H9 (cell line): ENCODE measurements at regions not wholly inside any gene's neighbourhood (a gene's known extent, or its start where the extent isn't known, plus 50 kb on each side); places are given as distances from the start of the nearest gene placed in this dataset.
"Not testable (repeated sequence)": the region's sequence is repeated elsewhere in the genome, so short reads cannot be mapped to it uniquely, and the experiment has no call there.

Experiments
- DNase-seq: peaks from one replicate; pipeline ENCODE4 v3.0.0-alpha.2; 2017
- H2AFZ ChIP-seq: one replicate; pipeline ENCODE4 v1.6.1; 2013; ENCODE audit warnings: mild to moderate bottlenecking, low read length, control low read depth, moderate library complexity
- H2AK5ac ChIP-seq: 2 replicates; pipeline ENCODE4 v1.6.1; 2013; ENCODE audit warnings: low read length, control low read depth, mixed read lengths; ENCODE audit not compliant: insufficient read length
- H2BK120ac ChIP-seq: one replicate; pipeline ENCODE4 v1.6.1; 2013; ENCODE audit warnings: low read depth, mild to moderate bottlenecking, low read length, control low read depth, inconsistent platforms; ENCODE audit not compliant: poor library complexity, severe bottlenecking
- H2BK12ac ChIP-seq: 2 replicates; pipeline ENCODE4 v1.6.1; 2013; ENCODE audit warnings: low read length, control low read depth, mixed read lengths, low read depth; ENCODE audit not compliant: insufficient read length
- H2BK15ac ChIP-seq: 2 replicates; pipeline ENCODE4 v1.6.1; 2013; ENCODE audit warnings: low read depth, low read length, control low read depth
- H2BK20ac ChIP-seq: one replicate; pipeline ENCODE4 v1.6.1; 2013; ENCODE audit warnings: low read depth, mild to moderate bottlenecking, low read length, control low read depth, inconsistent platforms; ENCODE audit not compliant: poor library complexity, severe bottlenecking
- H2BK5ac ChIP-seq: 2 replicates; pipeline ENCODE4 v1.6.1; 2013; ENCODE audit warnings: low read length, control low read depth, mixed read lengths; ENCODE audit not compliant: insufficient read length
- H3K14ac ChIP-seq: 2 replicates; pipeline ENCODE4 v1.6.1; 2013; ENCODE audit warnings: low read length, control low read depth; ENCODE audit not compliant: insufficient read depth
- H3K18ac ChIP-seq: 2 replicates; pipeline ENCODE4 v1.6.1; 2013; ENCODE audit warnings: low read depth, mild to moderate bottlenecking, mixed read lengths, low read length, control low read depth; ENCODE audit not compliant: insufficient read length
- H3K23ac ChIP-seq: 2 replicates; pipeline ENCODE4 v1.6.1; 2013; ENCODE audit warnings: low read length, control low read depth, mixed read lengths, low read depth; ENCODE audit not compliant: insufficient read length
- H3K23me2 ChIP-seq: 2 replicates; pipeline ENCODE4 v1.6.1; 2013; ENCODE audit warnings: low read depth, mild to moderate bottlenecking, mixed read lengths, low read length, control low read depth; ENCODE audit not compliant: insufficient read length, poor library complexity, severe bottlenecking
- H3K27ac ChIP-seq: 2 replicates; pipeline ENCODE4 v1.5.1; 2013; ENCODE audit warnings: low read length, control low read depth, mixed read lengths, low read depth; ENCODE audit not compliant: insufficient read length
- H3K27me3 ChIP-seq: 2 replicates; pipeline ENCODE4 v1.6.1; 2013; ENCODE audit warnings: low read length, control low read depth, inconsistent platforms; ENCODE audit not compliant: insufficient read depth
- H3K4ac ChIP-seq: 2 replicates; pipeline ENCODE4 v1.6.1; 2013; ENCODE audit warnings: low read depth, mild to moderate bottlenecking, control low read depth, inconsistent platforms, low read length, moderate library complexity
- H3K4me1 ChIP-seq: 2 replicates; pipeline ENCODE4 v1.6.1; 2013; ENCODE audit warnings: low read length, control low read depth, inconsistent platforms; ENCODE audit not compliant: insufficient read depth
- H3K4me2 ChIP-seq: 2 replicates; pipeline ENCODE4 v1.6.1; 2013; ENCODE audit warnings: low read length, control low read depth, mixed read lengths; ENCODE audit not compliant: insufficient read length, insufficient read depth
- H3K56ac ChIP-seq: 2 replicates; pipeline ENCODE4 v1.6.1; 2013; ENCODE audit warnings: low read depth, mild to moderate bottlenecking, mixed read lengths, low read length, control low read depth; ENCODE audit not compliant: insufficient read length
- H3K79me1 ChIP-seq: 2 replicates; pipeline ENCODE4 v1.6.1; 2013; ENCODE audit warnings: low read depth, mild to moderate bottlenecking, moderate library complexity, low read length, control low read depth, inconsistent platforms; ENCODE audit not compliant: insufficient read depth, poor library complexity, severe bottlenecking
- H3K79me2 ChIP-seq: 2 replicates; pipeline ENCODE4 v1.6.1; 2013; ENCODE audit warnings: low read length, control low read depth, inconsistent platforms; ENCODE audit not compliant: insufficient read depth
- H3K9ac ChIP-seq: 2 replicates; pipeline ENCODE4 v1.6.1; 2013; ENCODE audit warnings: low read length, control low read depth, mixed read lengths; ENCODE audit not compliant: insufficient read length; ENCODE audit errors: extremely low read depth
- H3K9me3 ChIP-seq: one replicate; pipeline ENCODE4 v1.6.1; 2013; ENCODE audit warnings: low read depth, low read length, inconsistent platforms; ENCODE audit not compliant: control insufficient read depth
- H3T11ph ChIP-seq: one replicate; pipeline ENCODE4 v1.6.1; 2013; ENCODE audit warnings: mild to moderate bottlenecking, low read length, control low read depth, inconsistent platforms
- H4K20me1 ChIP-seq: one replicate; pipeline ENCODE4 v1.6.1; 2013; ENCODE audit not compliant: control insufficient read depth, insufficient read length, insufficient read depth
- H4K5ac ChIP-seq: 2 replicates; pipeline ENCODE4 v1.6.1; 2013; ENCODE audit warnings: low read depth, mild to moderate bottlenecking, mixed read lengths, low read length, control low read depth; ENCODE audit not compliant: insufficient read length
- H4K8ac ChIP-seq: replicated peaks from 2 replicates; pipeline ENCODE4 v1.6.1; 2013; ENCODE audit warnings: low read length, control low read depth, mixed read lengths, low read depth; ENCODE audit not compliant: insufficient read length
- H4K91ac ChIP-seq: 2 replicates; pipeline ENCODE4 v1.6.1; 2013; ENCODE audit warnings: low read depth, mild to moderate bottlenecking, moderate library complexity, mixed read lengths, low read length, control low read depth; ENCODE audit not compliant: insufficient read length
- H3K27ac Mint-ChIP-seq, 3 experiments: 2 replicates in 2 of 3; 3 replicates in 1 of 3; pipeline ENCODE4 v1.8.0; 2020 to 2021; ENCODE audit warnings: mixed read lengths in 3 of 3, mild to moderate bottlenecking in 1 of 3, moderate library complexity in 1 of 3
- H3K27me3 Mint-ChIP-seq: 2 replicates; pipeline ENCODE4 v1.8.0; 2021; ENCODE audit warnings: low read depth, mild to moderate bottlenecking, moderate library complexity, mixed read lengths
- H3K36me3 Mint-ChIP-seq, 3 experiments: 2 replicates in 2 of 3; 3 replicates in 1 of 3; pipeline ENCODE4 v1.8.0; 2020 to 2021; ENCODE audit warnings: low read depth in 3 of 3, mixed read lengths in 3 of 3; ENCODE audit not compliant: insufficient read depth in 1 of 3
- H3K4me1 Mint-ChIP-seq, 2 experiments: 2 replicates each; pipeline ENCODE4 v1.8.0; 2020; ENCODE audit warnings: mixed read lengths in 2 of 2
- H3K4me3 Mint-ChIP-seq, 2 experiments: 2 replicates in 1 of 2; 3 replicates in 1 of 2; pipeline ENCODE4 v1.8.0; 2020 to 2021; ENCODE audit warnings: mild to moderate bottlenecking in 2 of 2, mixed read lengths in 2 of 2, moderate library complexity in 1 of 2
- H3K9me3 Mint-ChIP-seq, 2 experiments: 2 replicates in 1 of 2; 3 replicates in 1 of 2; pipeline ENCODE4 v1.8.0; 2020; ENCODE audit warnings: mild to moderate bottlenecking in 2 of 2, mixed read lengths in 2 of 2, moderate library complexity in 1 of 2
- WGBS: extraction: QIAGEN DNeasy Blood & Tissue Kit; methylation state at CpG from one replicate; pipeline ENCODE4 v1.1.7; 2013; ENCODE audit warnings: missing lambda C conversion rate, low lambda C conversion rate, mixed read lengths; ENCODE audit not compliant: insufficient read length; ENCODE audit errors: extremely low coverage; 5-methylcytosine and 5-hydroxymethylcytosine counted together
- TF ChIP-seq, protein P1 (sequence below): fragments of 200-600 bp; sonication (generic); conservative IDR thresholded peaks from 3 replicates; pipeline ENCODE4 v1.8.0; 2021; ENCODE audit warnings: antibody characterized with exemption, mild to moderate bottlenecking

DNA sequence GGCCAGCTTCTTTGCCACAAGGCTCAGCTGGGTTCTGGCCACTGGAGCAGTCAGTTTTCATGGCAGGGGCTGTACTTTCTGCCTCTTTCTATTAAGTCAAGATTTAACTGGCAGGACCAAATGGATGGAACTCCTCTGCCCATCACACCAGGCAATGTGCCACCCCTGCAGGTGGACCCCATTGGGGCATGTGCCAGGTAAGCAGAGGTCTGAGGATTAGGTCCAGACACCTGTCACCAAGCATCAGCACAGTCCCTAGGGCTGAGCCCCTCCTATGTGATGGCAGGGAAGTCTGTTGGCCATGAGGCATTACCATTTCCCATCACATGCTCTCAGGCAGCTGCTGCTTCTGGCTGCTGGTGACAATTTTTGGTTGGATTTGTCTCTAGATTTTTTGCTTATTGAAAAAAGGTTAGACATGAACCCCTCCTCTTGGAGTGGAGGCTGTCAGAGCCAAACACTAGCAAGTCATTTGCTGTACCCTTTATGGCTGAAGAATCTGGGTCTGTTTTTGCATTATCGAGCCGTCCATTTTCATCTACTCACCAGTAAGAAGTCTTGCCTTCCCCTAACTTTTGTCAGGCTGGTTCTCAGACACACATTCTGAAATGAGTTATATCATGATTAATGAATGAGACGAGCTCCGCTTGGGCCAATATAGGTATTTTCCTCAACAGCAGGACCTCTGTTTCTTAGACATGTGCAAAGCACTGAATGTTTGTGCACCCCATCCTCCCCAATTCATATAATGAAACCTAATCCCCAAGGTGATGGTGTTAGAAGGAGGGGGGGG lies 328.0 kb downstream of the TSN start:
- Histone ChIP-seq H3K4me2 (no peak overlapping the region), H3K27ac (no peak overlapping the region), H3K27me3 (no peaks in the 10 kb centered on the region), H2BK120ac (no peak overlapping the region), H2BK12ac (no peak overlapping the region), H4K5ac (no peak overlapping the region), H2BK20ac (no peak overlapping the region), H2BK5ac (no peak overlapping the region), H4K8ac (no peak overlapping the region), H2AFZ (no peak overlapping the region), H3K9me3 (no peaks in the 10 kb centered on the region), H2AK5ac (no peak overlapping the region), H3K14ac (no peak overlapping the region), H3K79me1 (no peaks in the 10 kb centered on the region), H3K23me2 (no peaks in the 10 kb centered on the region), H3K23ac (no peak overlapping the region), H3K56ac (no peak overlapping the region), H4K20me1 (no peaks in the 10 kb centered on the region), H3K18ac (no peak overlapping the region), H3K4me1 (peaks cover 2% of the 10 kb centered on the region; the same call in 1 of the 2 replicates), H4K91ac (no peak overlapping the region), H2BK15ac (no peak overlapping the region), H3K4ac (no peak overlapping the region), H3K9ac (no peak overlapping the region), H3K79me2 (no peaks in the 10 kb centered on the region), H3T11ph (no peak overlapping the region)
- H3K27ac Mint-ChIP-seq, result no peak overlapping the region
- H3K36me3 Mint-ChIP-seq, result no peaks in the 10 kb centered on the region
- no peaks in the 10 kb centered on the region; the same call in 1 of the 2 replicates for H3K27me3 Mint-ChIP-seq
- TF ChIP-seq, protein P1, sequence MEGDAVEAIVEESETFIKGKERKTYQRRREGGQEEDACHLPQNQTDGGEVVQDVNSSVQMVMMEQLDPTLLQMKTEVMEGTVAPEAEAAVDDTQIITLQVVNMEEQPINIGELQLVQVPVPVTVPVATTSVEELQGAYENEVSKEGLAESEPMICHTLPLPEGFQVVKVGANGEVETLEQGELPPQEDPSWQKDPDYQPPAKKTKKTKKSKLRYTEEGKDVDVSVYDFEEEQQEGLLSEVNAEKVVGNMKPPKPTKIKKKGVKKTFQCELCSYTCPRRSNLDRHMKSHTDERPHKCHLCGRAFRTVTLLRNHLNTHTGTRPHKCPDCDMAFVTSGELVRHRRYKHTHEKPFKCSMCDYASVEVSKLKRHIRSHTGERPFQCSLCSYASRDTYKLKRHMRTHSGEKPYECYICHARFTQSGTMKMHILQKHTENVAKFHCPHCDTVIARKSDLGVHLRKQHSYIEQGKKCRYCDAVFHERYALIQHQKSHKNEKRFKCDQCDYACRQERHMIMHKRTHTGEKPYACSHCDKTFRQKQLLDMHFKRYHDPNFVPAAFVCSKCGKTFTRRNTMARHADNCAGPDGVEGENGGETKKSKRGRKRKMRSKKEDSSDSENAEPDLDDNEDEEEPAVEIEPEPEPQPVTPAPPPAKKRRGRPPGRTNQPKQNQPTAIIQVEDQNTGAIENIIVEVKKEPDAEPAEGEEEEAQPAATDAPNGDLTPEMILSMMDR, result no peak
- no peak for DNase-seq
- H3K4me3 Mint-ChIP-seq, result no peak overlapping the region
- WGBS, result no CpG with 5 or more reads among the region's 4 CpGs
- no peaks in the 10 kb centered on the region; a peak in 1 of 5 replicates for H3K9me3 Mint-ChIP-seq
- H3K4me1 Mint-ChIP-seq, result peaks cover 10 to 14% of the 10 kb centered on the region in 2 experiments

DNA sequence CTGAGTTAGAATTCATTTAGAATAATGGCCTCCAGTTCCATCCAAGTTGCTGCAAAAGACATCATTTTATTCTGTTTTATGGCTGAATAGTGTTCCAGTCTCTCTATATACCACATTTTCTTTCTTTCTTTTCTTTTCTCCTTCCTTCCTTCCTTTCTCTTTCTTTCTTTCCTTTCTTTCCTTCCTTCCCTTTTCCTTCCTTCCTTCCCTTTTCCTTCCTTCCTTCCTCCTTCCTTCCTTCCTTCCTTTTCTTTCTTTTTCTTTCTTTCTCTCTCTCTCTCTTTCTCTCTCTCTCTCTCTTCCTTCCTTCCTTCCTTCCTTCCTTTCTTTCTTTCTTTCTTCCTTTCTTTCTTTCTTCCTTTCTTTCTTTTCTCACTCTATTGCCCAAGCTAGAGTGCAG lies 330.2 kb downstream of the TSN start:
- not testable (repeated sequence) for H3K79me1 ChIP-seq, H2AK5ac ChIP-seq, H2BK20ac ChIP-seq, H3K18ac ChIP-seq, H3K4me2 ChIP-seq, H3K23ac ChIP-seq, H2AFZ ChIP-seq, H2BK12ac ChIP-seq, H3K9ac ChIP-seq, H3K4ac ChIP-seq, H3K27me3 Mint-ChIP-seq, H3K4me1 ChIP-seq, H4K8ac ChIP-seq, H3K4me3 Mint-ChIP-seq, H3K9me3 ChIP-seq, DNase-seq, H4K91ac ChIP-seq, H3K27ac ChIP-seq, H3K9me3 Mint-ChIP-seq, H3K23me2 ChIP-seq, H4K20me1 ChIP-seq, H3K79me2 ChIP-seq, H3K14ac ChIP-seq, H3K27me3 ChIP-seq, H2BK15ac ChIP-seq, H3K56ac ChIP-seq, H2BK5ac ChIP-seq, H3T11ph ChIP-seq, H4K5ac ChIP-seq, H2BK120ac ChIP-seq, H3K36me3 Mint-ChIP-seq, H3K27ac Mint-ChIP-seq
- peaks cover 10 to 14% of the 10 kb centered on the region in 2 experiments for H3K4me1 Mint-ChIP-seq
